HG03103 (cell line): ENCODE measurements at regions not wholly inside any gene's neighbourhood (a gene's known extent, or its start where the extent isn't known, plus 50 kb on each side); places are given as distances from the start of the nearest gene placed in this dataset.
"Not testable (repeated sequence)": the region's sequence is repeated elsewhere in the genome, so short reads cannot be mapped to it uniquely, and the experiment has no call there.

ENCODE experiments used
- ATAC-seq: cut with Tn5 transposase; IDR thresholded peaks from one replicate; pipeline ENCODE4 v1.9.1; 2021; ENCODE audit warnings: low read depth; ENCODE audit not compliant: unreplicated experiment

GRCh38 chr15:20473465-20473864, 68.1 kb downstream of the GOLGA6L6 start:
- not testable (repeated sequence) for ATAC-seq

- ATAC-seq, result not testable (repeated sequence)
Observed at GRCh38 chr15:20472983-20473382, 68.6 kb downstream of the GOLGA6L6 start.

- ATAC-seq, result not testable (repeated sequence)
Observed at GRCh38 chr15:20470810-20471209, 70.8 kb downstream of the GOLGA6L6 start.

- not testable (repeated sequence) for ATAC-seq
Observed at GRCh38 chr15:20441138-20441537, 100.5 kb downstream of the GOLGA6L6 start.

GRCh38 chr15:20440390-20440789, 101.2 kb downstream of the GOLGA6L6 start:
- not testable (repeated sequence) for ATAC-seq

GRCh38 chr15:20439111-20439510, 102.5 kb downstream of the GOLGA6L6 start:
- ATAC-seq, result not testable (repeated sequence)

GRCh38 chr15:20438255-20438654, 103.3 kb downstream of the GOLGA6L6 start:
- ATAC-seq, result not testable (repeated sequence)

GRCh38 chr15:20433468-20433867, 108.1 kb downstream of the GOLGA6L6 start:
- ATAC-seq, result not testable (repeated sequence)

- ATAC-seq, result not testable (repeated sequence)
Observed at GRCh38 chr15:20430495-20430894, 111.1 kb downstream of the GOLGA6L6 start.

- not testable (repeated sequence) for ATAC-seq
Observed at GRCh38 chr15:20420710-20421109, 120.9 kb downstream of the GOLGA6L6 start.

- ATAC-seq, result not testable (repeated sequence)
Observed at GRCh38 chr15:20416618-20417017, 125.0 kb downstream of the GOLGA6L6 start.

GRCh38 chr15:20409667-20410198, 131.9 kb downstream of the GOLGA6L6 start:
- not testable (repeated sequence) for ATAC-seq

- ATAC-seq, result no peak
Observed at GRCh38 chr15:20409247-20409646, 132.4 kb downstream of the GOLGA6L6 start.

GRCh38 chr15:20407553-20407952, 134.0 kb downstream of the GOLGA6L6 start:
- ATAC-seq, result no peak

- not testable (repeated sequence) for ATAC-seq
Observed at GRCh38 chr15:20404571-20404970, 137.0 kb downstream of the GOLGA6L6 start.

- not testable (repeated sequence) for ATAC-seq
Observed at GRCh38 chr15:20402586-20402985, 139.0 kb downstream of the GOLGA6L6 start.

GRCh38 chr15:20401058-20401457, 140.5 kb downstream of the GOLGA6L6 start:
- not testable (repeated sequence) for ATAC-seq

- ATAC-seq, result not testable (repeated sequence)
Observed at GRCh38 chr15:20398680-20399079, 142.9 kb downstream of the GOLGA6L6 start.

GRCh38 chr15:20388161-20388560, 153.4 kb downstream of the GOLGA6L6 start:
- not testable (repeated sequence) for ATAC-seq

- no peak for ATAC-seq
Observed at GRCh38 chr15:20386198-20386597, 155.4 kb downstream of the GOLGA6L6 start.

GRCh38 chr15:20380199-20380598, 161.4 kb downstream of the GOLGA6L6 start:
- ATAC-seq, result not testable (repeated sequence)

- ATAC-seq, result no peak
Observed at GRCh38 chr15:20376872-20377271, 164.7 kb downstream of the GOLGA6L6 start.

- not testable (repeated sequence) for ATAC-seq
Observed at GRCh38 chr15:20372416-20372815, 169.2 kb downstream of the GOLGA6L6 start.
